ENCODE measurements at regions not wholly inside any gene's neighbourhood (a gene's known extent, or its start where the extent isn't known, plus 50 kb on each side); places are given as distances from the start of the nearest gene placed in this dataset.

GRCh38 chr12:72082986-72083820 is 144.6 kb downstream of the TPH2 start:
- no peak for DNase-seq (ENCODE audit: low read depth in 4 of 4, low spot score in 2 of 4)

- no peak for DNase-seq (ENCODE audit: low read depth in 4 of 4, low spot score in 2 of 4)
These were observed 145.4 kb downstream of the TPH2 start for GRCh38 chr12:72084061-72084460.

GRCh38 chr12:72084880-72085279 is 146.2 kb downstream of the TPH2 start:
- DNase-seq (ENCODE audit: low read depth in 4 of 4, low spot score in 2 of 4), result no peak

GRCh38 chr12:72089678-72090077 is 151.0 kb downstream of the TPH2 start:
- no peak for DNase-seq (ENCODE audit: low read depth in 4 of 4, low spot score in 2 of 4)

GRCh38 chr12:72093424-72093823 is 154.8 kb downstream of the TPH2 start:
- DNase-seq (ENCODE audit: low read depth in 4 of 4, low spot score in 2 of 4), result no peak

- DNase-seq (ENCODE audit: low read depth in 4 of 4, low spot score in 2 of 4), result no peak
These were observed 155.3 kb downstream of the TPH2 start for GRCh38 chr12:72093930-72094329.

- no peak for DNase-seq (ENCODE audit: low read depth in 4 of 4, low spot score in 2 of 4)
These were observed 155.8 kb downstream of the TPH2 start for GRCh38 chr12:72094490-72094889.

GRCh38 chr12:72095025-72095424 is 156.4 kb downstream of the TPH2 start:
- no peak for DNase-seq (ENCODE audit: low read depth in 4 of 4, low spot score in 2 of 4)

GRCh38 chr12:72098622-72099021 is 160.0 kb downstream of the TPH2 start:
- no peak for DNase-seq (ENCODE audit: low read depth in 4 of 4, low spot score in 2 of 4)

- no peak for DNase-seq (ENCODE audit: low read depth in 4 of 4, low spot score in 2 of 4)
These were observed 162.2 kb downstream of the TPH2 start for GRCh38 chr12:72100854-72101253.

GRCh38 chr12:72102150-72102549 is 163.5 kb downstream of the TPH2 start:
- no peak for DNase-seq (ENCODE audit: low read depth in 4 of 4, low spot score in 2 of 4)

- DNase-seq (ENCODE audit: low read depth in 4 of 4, low spot score in 2 of 4), result no peak
These were observed 166.3 kb upstream of the TRHDE start for GRCh38 chr12:72105849-72106248.

- no peak for DNase-seq (ENCODE audit: low read depth in 4 of 4, low spot score in 2 of 4)
These were observed 161.1 kb upstream of the TRHDE start for GRCh38 chr12:72110937-72111650.

- no peak for DNase-seq (ENCODE audit: low read depth in 4 of 4, low spot score in 2 of 4)
These were observed 160.5 kb upstream of the TRHDE start for GRCh38 chr12:72111706-72112105.

- DNase-seq (ENCODE audit: low read depth in 4 of 4, low spot score in 2 of 4), result no peak
These were observed 138.6 kb upstream of the TRHDE start for GRCh38 chr12:72133497-72134055.

- no peak for DNase-seq (ENCODE audit: low read depth in 4 of 4, low spot score in 2 of 4)
These were observed 137.7 kb upstream of the TRHDE start for GRCh38 chr12:72134246-72135020.

- DNase-seq (ENCODE audit: low read depth in 4 of 4, low spot score in 2 of 4), result no peak
These were observed 137.2 kb upstream of the TRHDE start for GRCh38 chr12:72135021-72135301.

- DNase-seq (ENCODE audit: low read depth in 4 of 4, low spot score in 2 of 4), result no peak
These were observed 135.4 kb upstream of the TRHDE start for GRCh38 chr12:72136792-72137191.

GRCh38 chr12:72139411-72139810 is 132.8 kb upstream of the TRHDE start:
- no peak for DNase-seq (ENCODE audit: low read depth in 4 of 4, low spot score in 2 of 4)

- DNase-seq (ENCODE audit: low read depth in 4 of 4, low spot score in 2 of 4), result no peak
These were observed 130.8 kb upstream of the TRHDE start for GRCh38 chr12:72141381-72141780.

GRCh38 chr12:72144553-72144952 is 127.6 kb upstream of the TRHDE start:
- no peak for DNase-seq (ENCODE audit: low read depth in 4 of 4, low spot score in 2 of 4)

Data from left renal cortex interstitium (tissue), 4 donors.